ENCODE measurements at regions not wholly inside any gene's neighbourhood (a gene's known extent, or its start where the extent isn't known, plus 50 kb on each side); places are given as distances from the start of the nearest gene placed in this dataset.

DNA sequence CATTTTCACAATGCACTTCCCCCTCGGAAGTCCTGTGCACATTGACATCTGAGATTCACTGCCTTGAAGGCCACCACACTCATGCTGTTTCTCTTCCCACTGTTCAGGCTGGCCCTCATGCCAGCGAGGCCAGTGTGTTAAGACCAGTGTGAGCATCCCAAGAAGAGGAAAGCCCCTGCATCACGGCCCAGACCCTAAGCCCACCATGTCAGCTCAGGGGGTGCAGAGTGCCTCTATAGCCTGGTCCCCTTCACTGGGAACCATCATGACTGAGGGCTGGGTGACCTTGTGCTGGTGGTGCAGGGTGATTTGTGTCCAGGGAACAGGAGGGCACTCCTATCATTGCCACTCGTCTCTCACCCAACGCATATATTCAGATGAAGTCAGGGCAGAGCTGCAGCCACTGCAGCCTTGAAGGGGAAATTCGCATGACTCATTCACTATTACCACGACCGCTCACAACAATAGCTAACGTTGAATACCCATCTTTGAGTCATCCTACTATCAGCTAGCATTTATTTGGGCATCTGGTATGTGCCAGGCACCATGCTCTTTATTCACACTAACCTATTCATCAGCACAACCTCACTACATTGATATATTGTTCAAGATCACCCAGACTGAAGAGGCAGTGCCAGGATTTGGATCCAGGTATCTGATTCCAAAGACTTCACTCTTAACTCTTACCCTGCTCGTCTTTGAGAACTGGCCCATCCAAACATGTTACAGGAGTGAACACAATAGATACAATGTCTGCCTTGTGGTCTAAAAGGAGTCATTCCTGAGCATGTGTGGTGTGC is 58.8 kb upstream of the SLC6A11 start:
- TF ChIP-seq, protein P1, sequence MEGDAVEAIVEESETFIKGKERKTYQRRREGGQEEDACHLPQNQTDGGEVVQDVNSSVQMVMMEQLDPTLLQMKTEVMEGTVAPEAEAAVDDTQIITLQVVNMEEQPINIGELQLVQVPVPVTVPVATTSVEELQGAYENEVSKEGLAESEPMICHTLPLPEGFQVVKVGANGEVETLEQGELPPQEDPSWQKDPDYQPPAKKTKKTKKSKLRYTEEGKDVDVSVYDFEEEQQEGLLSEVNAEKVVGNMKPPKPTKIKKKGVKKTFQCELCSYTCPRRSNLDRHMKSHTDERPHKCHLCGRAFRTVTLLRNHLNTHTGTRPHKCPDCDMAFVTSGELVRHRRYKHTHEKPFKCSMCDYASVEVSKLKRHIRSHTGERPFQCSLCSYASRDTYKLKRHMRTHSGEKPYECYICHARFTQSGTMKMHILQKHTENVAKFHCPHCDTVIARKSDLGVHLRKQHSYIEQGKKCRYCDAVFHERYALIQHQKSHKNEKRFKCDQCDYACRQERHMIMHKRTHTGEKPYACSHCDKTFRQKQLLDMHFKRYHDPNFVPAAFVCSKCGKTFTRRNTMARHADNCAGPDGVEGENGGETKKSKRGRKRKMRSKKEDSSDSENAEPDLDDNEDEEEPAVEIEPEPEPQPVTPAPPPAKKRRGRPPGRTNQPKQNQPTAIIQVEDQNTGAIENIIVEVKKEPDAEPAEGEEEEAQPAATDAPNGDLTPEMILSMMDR (IDR thresholded peaks at IDR 0.05): no peak
- no peak for TF ChIP-seq POLR2A (IDR thresholded peaks at IDR 0.05)

All from Peyer's patch (tissue), 4 donors.